ENCODE measurements at regions not wholly inside any gene's neighbourhood (a gene's known extent, or its start where the extent isn't known, plus 50 kb on each side); places are given as distances from the start of the nearest gene placed in this dataset.

DNA sequence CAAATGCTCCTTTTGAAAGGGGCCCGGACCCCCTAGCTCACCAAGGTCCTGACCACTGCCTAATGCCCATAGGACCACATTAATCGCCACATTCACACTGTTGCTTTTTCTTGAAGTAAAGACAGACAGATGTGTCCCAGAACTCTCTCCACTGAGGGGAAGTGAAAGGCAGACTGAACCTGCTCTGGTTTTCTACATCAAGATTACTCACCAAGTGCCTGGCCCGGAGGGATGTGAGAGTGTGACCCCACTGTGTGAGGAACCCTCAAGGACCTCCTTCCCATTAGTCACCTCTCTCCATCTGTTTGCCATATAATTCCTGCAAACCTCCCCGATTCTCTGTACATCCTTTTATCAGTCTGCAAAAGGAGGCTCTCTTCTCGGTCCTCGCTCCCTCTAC lies 381.5 kb downstream of the OMA1 start:
- TF ChIP-seq, protein P1, sequence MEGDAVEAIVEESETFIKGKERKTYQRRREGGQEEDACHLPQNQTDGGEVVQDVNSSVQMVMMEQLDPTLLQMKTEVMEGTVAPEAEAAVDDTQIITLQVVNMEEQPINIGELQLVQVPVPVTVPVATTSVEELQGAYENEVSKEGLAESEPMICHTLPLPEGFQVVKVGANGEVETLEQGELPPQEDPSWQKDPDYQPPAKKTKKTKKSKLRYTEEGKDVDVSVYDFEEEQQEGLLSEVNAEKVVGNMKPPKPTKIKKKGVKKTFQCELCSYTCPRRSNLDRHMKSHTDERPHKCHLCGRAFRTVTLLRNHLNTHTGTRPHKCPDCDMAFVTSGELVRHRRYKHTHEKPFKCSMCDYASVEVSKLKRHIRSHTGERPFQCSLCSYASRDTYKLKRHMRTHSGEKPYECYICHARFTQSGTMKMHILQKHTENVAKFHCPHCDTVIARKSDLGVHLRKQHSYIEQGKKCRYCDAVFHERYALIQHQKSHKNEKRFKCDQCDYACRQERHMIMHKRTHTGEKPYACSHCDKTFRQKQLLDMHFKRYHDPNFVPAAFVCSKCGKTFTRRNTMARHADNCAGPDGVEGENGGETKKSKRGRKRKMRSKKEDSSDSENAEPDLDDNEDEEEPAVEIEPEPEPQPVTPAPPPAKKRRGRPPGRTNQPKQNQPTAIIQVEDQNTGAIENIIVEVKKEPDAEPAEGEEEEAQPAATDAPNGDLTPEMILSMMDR (IDR thresholded peaks at IDR 0.05; ENCODE audit: low read length, missing control alignments), result no peak
- no peak overlapping the region for H3K4me3 ChIP-seq (replicated peaks; ENCODE audit: low read depth, low read length)
- no peak for DNase-seq (ENCODE audit: low read depth)

DNA sequence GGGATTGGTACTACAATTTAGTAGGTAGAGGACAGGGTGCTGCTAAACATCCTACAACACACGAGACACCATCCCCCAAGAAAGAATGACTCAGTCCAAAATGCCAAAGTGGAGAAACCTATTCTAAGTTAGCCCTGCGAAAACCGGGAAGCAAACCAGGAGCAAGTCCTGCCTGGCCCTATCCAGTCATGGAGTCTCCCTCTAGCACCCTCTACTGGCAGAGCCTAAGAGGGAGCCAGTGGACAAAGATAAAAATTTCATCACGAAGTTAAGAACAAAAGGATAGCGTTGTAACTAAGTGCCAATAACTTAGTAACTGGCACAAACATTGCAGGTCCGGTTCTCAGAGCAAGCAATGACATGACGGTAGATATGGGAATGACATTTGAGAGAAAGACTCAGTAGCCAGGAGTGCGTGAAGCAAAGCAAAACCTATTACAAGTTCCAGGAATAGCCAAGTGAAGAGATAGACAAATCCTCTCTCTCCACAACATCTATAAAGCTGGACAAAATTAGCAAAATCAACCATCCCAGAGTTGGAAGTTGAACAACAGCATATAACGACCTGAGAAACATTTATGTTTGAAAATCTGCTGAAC lies 383.5 kb downstream of the OMA1 start:
- TF ChIP-seq, protein P1 (IDR thresholded peaks at IDR 0.05; ENCODE audit: low read length, missing control alignments), result peak; percentile 97
- DNase-seq (ENCODE audit: low read depth), result peak; percentile 74
- no peak overlapping the region for H3K4me3 ChIP-seq (replicated peaks; ENCODE audit: low read depth, low read length)

DNA sequence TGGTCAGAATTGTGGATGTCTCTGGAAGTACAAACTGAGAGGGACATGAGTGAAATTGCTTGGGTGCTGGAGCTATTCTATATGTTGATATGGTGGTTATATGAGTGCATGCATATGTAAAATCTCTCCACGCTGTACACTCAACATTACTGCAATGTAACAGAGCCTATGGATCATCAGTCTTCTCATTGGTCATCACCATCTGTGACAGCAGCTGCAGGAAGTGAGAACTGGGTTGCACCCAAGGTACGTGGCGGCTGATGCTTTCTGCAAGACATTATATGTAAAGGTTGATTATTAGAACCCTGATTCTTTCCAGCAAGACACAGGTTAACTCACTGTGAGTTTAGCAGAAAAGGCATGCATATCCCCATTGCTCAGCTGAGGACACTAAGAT lies 387.1 kb downstream of the OMA1 start:
- no peak for DNase-seq (ENCODE audit: low read depth)
- TF ChIP-seq, protein P1 (IDR thresholded peaks at IDR 0.05; ENCODE audit: low read length, missing control alignments), result no peak

DNA sequence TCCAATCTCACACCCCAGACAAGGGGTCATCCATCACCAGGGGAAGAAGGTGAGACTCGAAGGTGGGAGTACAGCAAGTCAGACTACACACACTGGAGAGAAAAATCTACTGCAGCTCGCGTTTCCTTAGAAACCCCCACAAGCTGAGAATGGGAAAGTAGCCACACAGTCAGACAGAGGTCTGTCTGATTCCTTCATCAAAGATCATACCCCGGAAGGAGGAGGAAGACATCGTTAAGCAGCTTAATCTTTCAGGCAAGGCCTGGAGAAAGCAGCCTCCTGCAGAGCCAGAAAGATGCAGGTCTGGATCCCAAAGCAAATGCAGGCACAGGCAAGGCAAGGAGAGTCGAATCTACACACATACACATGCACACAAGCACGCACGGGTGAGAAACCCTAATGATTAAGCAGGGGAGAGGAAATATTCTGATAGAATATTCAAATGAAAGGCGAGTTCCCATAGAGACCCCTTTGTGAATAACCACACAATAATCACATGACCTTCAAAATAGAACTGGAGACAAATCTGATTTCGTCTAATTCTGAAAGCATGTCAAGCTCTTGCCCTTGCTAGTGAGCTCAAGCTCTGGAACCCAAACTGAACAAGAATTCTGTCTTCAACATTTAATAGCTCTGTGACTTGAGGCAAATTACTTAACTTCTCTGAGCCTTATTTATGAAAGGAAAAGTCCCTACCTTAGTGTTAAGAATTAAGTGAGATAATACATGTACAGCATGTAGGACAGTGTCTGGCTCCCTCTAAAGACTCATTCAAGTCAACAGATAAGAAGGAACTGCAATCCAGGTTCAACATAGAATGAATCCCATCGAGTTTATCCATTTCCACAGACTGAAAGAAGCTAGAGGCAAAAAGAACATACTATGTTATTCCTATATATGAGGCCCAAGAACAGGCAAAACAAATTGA lies 387.8 kb downstream of the OMA1 start:
- TF ChIP-seq, protein P1 (IDR thresholded peaks at IDR 0.05; ENCODE audit: low read length, missing control alignments), result no peak
- DNase-seq (ENCODE audit: low read depth), result no peak
- H3K4me3 ChIP-seq (replicated peaks; ENCODE audit: low read depth, low read length), result no peak overlapping the region

More for the DNA sequence above, 387.1 kb downstream of the OMA1 start:
- H3K4me3 ChIP-seq (replicated peaks; ENCODE audit: low read depth, low read length), result no peak overlapping the region

DNA sequence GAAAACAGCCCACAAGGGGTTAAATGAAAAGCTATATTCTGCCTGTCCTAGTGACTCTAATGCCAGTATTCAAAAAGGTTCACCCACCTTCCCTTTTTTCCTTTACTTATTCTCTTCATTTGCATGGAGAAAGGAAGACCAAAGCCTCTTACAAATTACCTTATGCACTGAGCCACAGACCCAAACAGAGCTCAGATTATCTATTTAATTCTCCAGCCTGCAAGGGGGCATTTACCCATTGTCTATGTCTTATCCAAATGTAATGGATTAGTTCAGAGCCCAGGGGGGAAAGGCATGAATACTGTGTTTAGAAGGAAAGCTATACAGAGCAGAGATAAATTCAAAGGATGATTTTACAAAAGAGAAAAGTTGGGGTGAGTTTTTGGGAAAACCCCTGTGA lies 388.5 kb downstream of the OMA1 start:
- H3K4me3 ChIP-seq (replicated peaks; ENCODE audit: low read depth, low read length), result no peak overlapping the region
- DNase-seq (ENCODE audit: low read depth), result no peak
- TF ChIP-seq, protein P1 (IDR thresholded peaks at IDR 0.05; ENCODE audit: low read length, missing control alignments), result no peak

DNA sequence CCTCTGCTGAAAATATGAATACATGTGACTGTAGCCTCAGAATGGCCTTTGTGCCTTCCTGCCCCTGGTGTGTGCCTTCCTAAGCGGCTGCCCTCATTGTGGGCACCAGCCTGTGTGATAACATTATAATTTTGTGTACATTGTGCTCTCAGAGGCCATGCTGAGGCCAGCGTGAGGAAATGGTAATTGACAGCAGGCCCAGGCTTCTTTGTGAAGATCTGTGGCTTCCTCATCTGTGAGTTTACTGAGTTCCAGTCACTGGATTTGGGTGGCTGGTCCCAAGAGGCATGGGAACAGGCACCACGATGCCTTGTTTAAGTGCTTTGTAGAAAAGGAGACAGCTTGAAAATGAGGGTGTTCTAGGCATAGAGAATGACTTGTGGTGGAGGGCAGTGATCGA lies 389.3 kb downstream of the OMA1 start:
- DNase-seq (ENCODE audit: low read depth), result no peak
- no peak overlapping the region for H3K4me3 ChIP-seq (replicated peaks; ENCODE audit: low read depth, low read length)
- TF ChIP-seq, protein P1 (IDR thresholded peaks at IDR 0.05; ENCODE audit: low read length, missing control alignments), result no peak
